ENCODE measurements at regions not wholly inside any gene's neighbourhood (a gene's known extent, or its start where the extent isn't known, plus 50 kb on each side); places are given as distances from the start of the nearest gene placed in this dataset.
"Not testable (repeated sequence)": the region's sequence is repeated elsewhere in the genome, so short reads cannot be mapped to it uniquely, and the experiment has no call there.

GRCh38 chr1:196148367-196148970 lies 459.8 kb downstream of the KCNT2 start:
- Histone ChIP-seq H3K4me2 (ENCODE audit: insufficient read depth, low read length) (no peak overlapping the region), H3K4me1 (ENCODE audit: insufficient read depth, low read length) (no peaks in the 10 kb centered on the region), H3K27me3 (ENCODE audit: insufficient read depth, low read length) (no peaks in the 10 kb centered on the region), H3K27ac (ENCODE audit: low read depth, low read length) (no peak overlapping the region), H3K9me3 (ENCODE audit: low read depth, low read length) (no peaks in the 10 kb centered on the region), H3K4me3 (ENCODE audit: insufficient read depth, low read length) (no peak overlapping the region), H3K36me3 (ENCODE audit: insufficient read depth, low read length) (no peaks in the 10 kb centered on the region), H4K20me1 (ENCODE audit: insufficient read depth, low read length) (no peaks in the 10 kb centered on the region), H2AFZ (ENCODE audit: low read length) (no peak overlapping the region), H3K79me2 (ENCODE audit: insufficient read depth, low read length) (no peaks in the 10 kb centered on the region)
- TF ChIP-seq, protein P1, sequence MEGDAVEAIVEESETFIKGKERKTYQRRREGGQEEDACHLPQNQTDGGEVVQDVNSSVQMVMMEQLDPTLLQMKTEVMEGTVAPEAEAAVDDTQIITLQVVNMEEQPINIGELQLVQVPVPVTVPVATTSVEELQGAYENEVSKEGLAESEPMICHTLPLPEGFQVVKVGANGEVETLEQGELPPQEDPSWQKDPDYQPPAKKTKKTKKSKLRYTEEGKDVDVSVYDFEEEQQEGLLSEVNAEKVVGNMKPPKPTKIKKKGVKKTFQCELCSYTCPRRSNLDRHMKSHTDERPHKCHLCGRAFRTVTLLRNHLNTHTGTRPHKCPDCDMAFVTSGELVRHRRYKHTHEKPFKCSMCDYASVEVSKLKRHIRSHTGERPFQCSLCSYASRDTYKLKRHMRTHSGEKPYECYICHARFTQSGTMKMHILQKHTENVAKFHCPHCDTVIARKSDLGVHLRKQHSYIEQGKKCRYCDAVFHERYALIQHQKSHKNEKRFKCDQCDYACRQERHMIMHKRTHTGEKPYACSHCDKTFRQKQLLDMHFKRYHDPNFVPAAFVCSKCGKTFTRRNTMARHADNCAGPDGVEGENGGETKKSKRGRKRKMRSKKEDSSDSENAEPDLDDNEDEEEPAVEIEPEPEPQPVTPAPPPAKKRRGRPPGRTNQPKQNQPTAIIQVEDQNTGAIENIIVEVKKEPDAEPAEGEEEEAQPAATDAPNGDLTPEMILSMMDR (IDR thresholded peaks at IDR 0.05; ENCODE audit: extremely low read depth, low read depth, low read length) = peak; percentile 49
- no peak for DNase-seq (ENCODE audit: insufficient read length, low spot score, missing footprints)

DNA sequence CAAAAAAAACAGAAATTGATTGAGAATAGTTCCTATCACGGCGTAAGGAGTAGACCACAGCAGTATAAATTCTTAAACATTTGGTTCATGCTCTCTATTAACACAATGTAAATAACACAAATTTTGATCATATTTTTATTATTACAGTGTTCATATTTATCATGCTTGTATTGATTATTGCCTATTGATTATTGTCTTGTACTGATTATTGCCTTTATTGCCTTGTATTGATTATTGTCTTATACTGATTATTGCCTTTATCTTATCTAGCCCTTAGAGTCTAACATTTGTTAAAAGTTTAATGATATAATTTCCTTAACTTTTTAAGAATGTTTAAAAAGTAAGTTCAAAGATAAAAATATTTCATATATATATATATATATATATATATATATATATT lies 460.7 kb downstream of the KCNT2 start:
- Histone ChIP-seq H3K4me3 (ENCODE audit: insufficient read depth, low read length) (no peak overlapping the region), H3K27me3 (ENCODE audit: insufficient read depth, low read length) (no peaks in the 10 kb centered on the region), H3K79me2 (ENCODE audit: insufficient read depth, low read length) (no peaks in the 10 kb centered on the region), H3K4me1 (ENCODE audit: insufficient read depth, low read length) (no peaks in the 10 kb centered on the region), H3K36me3 (ENCODE audit: insufficient read depth, low read length) (no peaks in the 10 kb centered on the region), H4K20me1 (ENCODE audit: insufficient read depth, low read length) (no peaks in the 10 kb centered on the region), H2AFZ (ENCODE audit: low read length) (peak overlapping the region; percentile 75), H3K27ac (ENCODE audit: low read depth, low read length) (no peak overlapping the region), H3K4me2 (ENCODE audit: insufficient read depth, low read length) (peak overlapping the region; percentile 52), H3K9me3 (ENCODE audit: low read depth, low read length) (no peaks in the 10 kb centered on the region)
- TF ChIP-seq, protein P1 (IDR thresholded peaks at IDR 0.05; ENCODE audit: extremely low read depth, low read depth, low read length) = no peak
- DNase-seq (ENCODE audit: insufficient read length, low spot score, missing footprints) = no peak

DNA sequence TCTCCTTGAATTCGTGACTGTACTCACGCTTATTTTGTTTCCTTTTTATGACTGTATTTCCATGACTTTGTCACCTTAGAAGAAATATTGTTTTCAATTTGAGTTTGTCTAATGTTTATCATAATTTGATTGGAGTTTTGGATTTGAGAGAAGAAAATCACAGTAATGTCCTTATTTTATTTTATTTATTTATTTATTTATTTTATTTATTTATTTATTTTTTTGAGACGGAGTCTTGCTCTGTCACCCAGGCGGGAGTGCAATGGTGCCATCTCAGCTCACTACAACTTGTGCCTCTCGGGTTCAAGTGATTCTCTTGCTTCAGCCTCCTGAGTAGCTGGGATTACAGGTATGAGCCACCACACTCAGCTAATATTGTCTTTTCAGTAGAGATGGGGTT lies 463.1 kb downstream of the KCNT2 start:
- not testable (repeated sequence) for H3K36me3 ChIP-seq (ENCODE audit: insufficient read depth, low read length); H2AFZ ChIP-seq (ENCODE audit: low read length); H3K4me2 ChIP-seq (ENCODE audit: insufficient read depth, low read length); H3K9me3 ChIP-seq (ENCODE audit: low read depth, low read length); H3K4me3 ChIP-seq (ENCODE audit: insufficient read depth, low read length); H3K27ac ChIP-seq (ENCODE audit: low read depth, low read length); H3K79me2 ChIP-seq (ENCODE audit: insufficient read depth, low read length); H3K27me3 ChIP-seq (ENCODE audit: insufficient read depth, low read length); H3K4me1 ChIP-seq (ENCODE audit: insufficient read depth, low read length); DNase-seq (ENCODE audit: insufficient read length, low spot score, missing footprints); H4K20me1 ChIP-seq (ENCODE audit: insufficient read depth, low read length)

GRCh38 chr1:196144588-196144987 lies 463.7 kb downstream of the KCNT2 start:
- TF ChIP-seq, protein P1 (IDR thresholded peaks at IDR 0.05; ENCODE audit: extremely low read depth, low read depth, low read length) = no peak

More at GRCh38 chr1:196144588-196144987, 463.7 kb downstream of the KCNT2 start:
- H2AFZ ChIP-seq (ENCODE audit: low read length) = no peak overlapping the region
- no peak for DNase-seq (ENCODE audit: insufficient read length, low spot score, missing footprints)
- H3K79me2 ChIP-seq (ENCODE audit: insufficient read depth, low read length) = no peaks in the 10 kb centered on the region
- no peaks in the 10 kb centered on the region for H3K9me3 ChIP-seq (ENCODE audit: low read depth, low read length)
- H3K27ac ChIP-seq (ENCODE audit: low read depth, low read length) = no peak overlapping the region
- no peaks in the 10 kb centered on the region for H4K20me1 ChIP-seq (ENCODE audit: insufficient read depth, low read length)
- H3K36me3 ChIP-seq (ENCODE audit: insufficient read depth, low read length) = no peaks in the 10 kb centered on the region
- no peaks in the 10 kb centered on the region for H3K4me1 ChIP-seq (ENCODE audit: insufficient read depth, low read length)
- no peak overlapping the region for H3K4me3 ChIP-seq (ENCODE audit: insufficient read depth, low read length)
- H3K4me2 ChIP-seq (ENCODE audit: insufficient read depth, low read length) = no peak overlapping the region
- H3K27me3 ChIP-seq (ENCODE audit: insufficient read depth, low read length) = no peaks in the 10 kb centered on the region

Data from osteoblast (primary cell).